ENCODE measurements at regions not wholly inside any gene's neighbourhood (a gene's known extent, or its start where the extent isn't known, plus 50 kb on each side); places are given as distances from the start of the nearest gene placed in this dataset.

GRCh38 chr10:27393961-27394360 is 110.1 kb upstream of the RAB18 start:
- Histone ChIP-seq H3K4me3 (ENCODE audit: low read depth, low read length) (no peak overlapping the region), H3K9me3 (ENCODE audit: control insufficient read depth, insufficient read depth, low read depth, low read length) (no peaks in the 10 kb centered on the region), H3K27ac (ENCODE audit: extremely low read depth, low read depth, low read length) (no peak overlapping the region), H3K4me1 (ENCODE audit: control insufficient read depth, insufficient read depth, low read length) (no peaks in the 10 kb centered on the region), H3K36me3 (ENCODE audit: control insufficient read depth in 2 of 2, insufficient read depth in 1 of 2, low read length in 2 of 2) (no peaks in the 10 kb centered on the region)
- no peak for TF ChIP-seq GFI1B (tag by site-specific recombination; IDR thresholded peaks at IDR 0.05)
- ChIA-PET POLR2A (no interaction called here), CTCF (interaction anchor here (0.7 to 1.0 kb wide), 2 partner anchors 19 to 22 kb away, joined by 3 read pairs; no protein-coding TSS in a partner anchor)

DNA sequence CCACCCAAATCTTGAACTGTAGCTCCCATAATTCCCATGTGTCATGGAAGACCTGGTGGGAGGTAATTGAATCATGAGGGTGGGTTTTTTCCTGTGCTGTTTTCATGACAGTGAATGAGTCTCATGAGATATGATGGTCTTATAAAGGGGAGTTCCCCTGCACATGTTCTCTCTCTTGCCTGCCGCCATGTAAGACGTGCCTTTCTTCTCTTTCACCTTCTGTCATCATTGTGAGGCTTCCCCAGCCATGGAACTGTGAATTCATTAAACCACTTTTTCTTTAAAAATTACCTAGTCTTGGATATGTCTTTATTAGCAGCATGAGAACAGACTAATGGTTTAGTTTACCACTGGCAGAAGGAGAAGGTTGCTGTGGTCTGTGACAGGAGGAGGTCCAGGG is 111.5 kb upstream of the RAB18 start:
- Histone ChIP-seq H3K36me3 (ENCODE audit: control insufficient read depth in 2 of 2, insufficient read depth in 1 of 2, low read length in 2 of 2) (no peaks in the 10 kb centered on the region), H3K27ac (ENCODE audit: extremely low read depth, low read depth, low read length) (no peak overlapping the region), H3K4me3 (ENCODE audit: low read depth, low read length) (no peak overlapping the region), H3K4me1 (ENCODE audit: control insufficient read depth, insufficient read depth, low read length) (no peaks in the 10 kb centered on the region), H3K9me3 (ENCODE audit: control insufficient read depth, insufficient read depth, low read depth, low read length) (no peaks in the 10 kb centered on the region)
- TF ChIP-seq ZNF157 (tag by site-specific recombination; IDR thresholded peaks at IDR 0.05) (no peak), ZNF16 (tag by site-specific recombination; IDR thresholded peaks at IDR 0.05; ENCODE audit: low read depth) (no peak), ZNF202 (tag by site-specific recombination; IDR thresholded peaks at IDR 0.05; ENCODE audit: borderline replicate concordance) (no peak), ZNF677 (tag by site-specific recombination; IDR thresholded peaks at IDR 0.05) (no peak), GLI2 (tag by site-specific recombination; IDR thresholded peaks at IDR 0.05; ENCODE audit: borderline replicate concordance, low read depth) (no peak), GLIS1 (tag by site-specific recombination; IDR thresholded peaks at IDR 0.05) (no peak), ZFHX2 (tag by site-specific recombination; conservative IDR thresholded peaks at IDR 0.05) (no peak), MYNN (tag by site-specific recombination; IDR thresholded peaks at IDR 0.05; ENCODE audit: borderline replicate concordance) (no peak), CTCF (tag by site-specific recombination; IDR thresholded peaks at IDR 0.05) (no peak), ZNF571 (tag by site-specific recombination; IDR thresholded peaks at IDR 0.05) (no peak), RBAK (tag by site-specific recombination; IDR thresholded peaks at IDR 0.05) (no peak)
- TF ChIP-seq, protein P1, sequence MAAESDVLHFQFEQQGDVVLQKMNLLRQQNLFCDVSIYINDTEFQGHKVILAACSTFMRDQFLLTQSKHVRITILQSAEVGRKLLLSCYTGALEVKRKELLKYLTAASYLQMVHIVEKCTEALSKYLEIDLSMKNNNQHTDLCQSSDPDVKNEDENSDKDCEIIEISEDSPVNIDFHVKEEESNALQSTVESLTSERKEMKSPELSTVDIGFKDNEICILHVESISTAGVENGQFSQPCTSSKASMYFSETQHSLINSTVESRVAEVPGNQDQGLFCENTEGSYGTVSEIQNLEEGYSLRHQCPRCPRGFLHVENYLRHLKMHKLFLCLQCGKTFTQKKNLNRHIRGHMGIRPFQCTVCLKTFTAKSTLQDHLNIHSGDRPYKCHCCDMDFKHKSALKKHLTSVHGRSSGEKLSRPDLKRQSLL (tag by site-specific recombination; IDR thresholded peaks at IDR 0.05), result no peak
- TF ChIP-seq, protein P2, sequence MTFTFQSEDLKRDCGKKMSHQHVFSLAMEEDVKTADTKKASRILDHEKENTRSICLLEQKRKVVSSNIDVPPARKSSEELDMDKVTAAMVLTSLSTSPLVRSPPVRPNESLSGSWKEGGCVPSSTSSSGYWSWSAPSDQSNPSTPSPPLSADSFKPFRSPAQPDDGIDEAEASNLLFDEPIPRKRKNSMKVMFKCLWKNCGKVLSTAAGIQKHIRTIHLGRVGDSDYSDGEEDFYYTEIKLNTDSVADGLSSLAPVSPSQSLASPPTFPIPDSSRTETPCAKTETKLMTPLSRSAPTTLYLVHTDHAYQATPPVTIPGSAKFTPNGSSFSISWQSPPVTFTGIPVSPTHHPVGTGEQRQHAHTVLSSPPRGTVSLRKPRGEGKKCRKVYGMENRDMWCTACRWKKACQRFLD (tag by site-specific recombination; IDR thresholded peaks at IDR 0.05), result no peak
- TF ChIP-seq, protein P3, sequence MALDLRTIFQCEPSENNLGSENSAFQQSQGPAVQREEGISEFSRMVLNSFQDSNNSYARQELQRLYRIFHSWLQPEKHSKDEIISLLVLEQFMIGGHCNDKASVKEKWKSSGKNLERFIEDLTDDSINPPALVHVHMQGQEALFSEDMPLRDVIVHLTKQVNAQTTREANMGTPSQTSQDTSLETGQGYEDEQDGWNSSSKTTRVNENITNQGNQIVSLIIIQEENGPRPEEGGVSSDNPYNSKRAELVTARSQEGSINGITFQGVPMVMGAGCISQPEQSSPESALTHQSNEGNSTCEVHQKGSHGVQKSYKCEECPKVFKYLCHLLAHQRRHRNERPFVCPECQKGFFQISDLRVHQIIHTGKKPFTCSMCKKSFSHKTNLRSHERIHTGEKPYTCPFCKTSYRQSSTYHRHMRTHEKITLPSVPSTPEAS (tag by site-specific recombination; IDR thresholded peaks at IDR 0.05), result no peak
- CTCF ChIA-PET, result no interaction called here
- POLR2A ChIA-PET, result no interaction called here

DNA sequence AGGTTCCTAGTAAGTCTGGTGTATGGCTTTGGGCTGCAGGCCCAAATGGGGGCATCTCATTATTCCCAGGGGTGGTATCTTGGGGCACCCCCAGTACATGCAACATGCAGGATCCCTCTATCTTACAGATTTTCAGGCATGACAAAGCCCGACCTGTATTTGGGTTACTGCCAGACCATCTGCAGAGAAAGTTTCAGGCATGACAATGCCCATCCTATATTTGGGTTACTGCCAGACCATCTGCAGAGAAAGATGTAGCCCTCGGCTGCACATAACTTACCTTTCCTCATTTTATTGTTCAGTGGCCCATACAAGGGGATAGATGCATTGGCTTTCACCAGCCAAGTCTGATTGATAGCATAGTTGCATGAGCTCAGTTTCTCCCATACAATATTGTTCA is 112.2 kb upstream of the RAB18 start:
- ChIA-PET CTCF (no interaction called here), POLR2A (no interaction called here)
- Histone ChIP-seq H3K4me3 (ENCODE audit: low read depth, low read length) (no peak overlapping the region), H3K27ac (ENCODE audit: extremely low read depth, low read depth, low read length) (no peak overlapping the region), H3K9me3 (ENCODE audit: control insufficient read depth, insufficient read depth, low read depth, low read length) (no peaks in the 10 kb centered on the region), H3K36me3 (ENCODE audit: control insufficient read depth in 2 of 2, insufficient read depth in 1 of 2, low read length in 2 of 2) (no peaks in the 10 kb centered on the region), H3K4me1 (ENCODE audit: control insufficient read depth, insufficient read depth, low read length) (no peaks in the 10 kb centered on the region)
- TF ChIP-seq SALL2 (tag by site-specific recombination; IDR thresholded peaks at IDR 0.05; ENCODE audit: borderline replicate concordance), result no peak

Data from HEK293 (cell line).